Mucosa of descending colon (tissue), 3 donors: ENCODE measurements at regions not wholly inside any gene's neighbourhood (a gene's known extent, or its start where the extent isn't known, plus 50 kb on each side); places are given as distances from the start of the nearest gene placed in this dataset.

Experiments
- ATAC-seq: fragments of 200-7000 bp; cut with Tn5 transposase; one replicate; pipeline ENCODE4 v1.9.1; 2020; ENCODE audit warnings: mild to moderate bottlenecking, moderate library complexity
- DNase-seq, 3 donors: peaks; one replicate each; pipeline ENCODE4 v3.0.0-alpha.2; 2020
- H3K36me3 ChIP-seq: fragments of 200-600 bp; one replicate; pipeline ENCODE4 v1.8.0; 2021; ENCODE audit warnings: low read depth, mild to moderate bottlenecking
- H3K4me1 ChIP-seq: fragments of 200-600 bp; one replicate; pipeline ENCODE4 v1.8.0; 2021; ENCODE audit warnings: low read depth, mild to moderate bottlenecking
- H3K4me3 ChIP-seq: fragments of 200-600 bp; one replicate; pipeline ENCODE4 v1.8.0; 2021; ENCODE audit warnings: mild to moderate bottlenecking
- H3K9me3 ChIP-seq: fragments of 200-600 bp; one replicate; pipeline ENCODE4 v1.8.0; 2021; ENCODE audit warnings: mild to moderate bottlenecking
- CTCF ChIP-seq: fragments of 200-600 bp; IDR thresholded peaks from one replicate; pipeline ENCODE4 v1.8.0; 2022; ENCODE audit warnings: antibody characterized with exemption, mild to moderate bottlenecking
- intact Hi-C, 2 donors: fragments of 100-400 bp; cut with DNase I in 1 of 2; cut with micrococcal nuclease in 1 of 2; formaldehyde crosslinking; loops; one replicate each; pipeline versions ENCODE4 v1.11.0 to v1.11.1; 2022; cut with DNase I, micrococcal nuclease
- donor health status: DM: no; HTN: no; CAD: no; lungs with moderate emphysema.
- donor health status: DM: no; HTN: no; CAD: no.
- donor health status: DM: no; HTN: yes; CAD: no.

GRCh38 chr15:38614621-38615020, 50.0 kb upstream of the RASGRP1 start:
- DNase-seq (no peak), ATAC-seq (no peak)
- Histone ChIP-seq H3K9me3 (no peaks in the 10 kb centered on the region), H3K4me3 (no peak overlapping the region), H3K4me1 (no peaks in the 10 kb centered on the region), H3K36me3 (no peaks in the 10 kb centered on the region)
- no peak for TF ChIP-seq CTCF
- intact Hi-C loops: no loop called here

- H3K9me3 ChIP-seq: no peaks in the 10 kb centered on the region
- intact Hi-C loops: no loop called here
- H3K36me3 ChIP-seq: no peaks in the 10 kb centered on the region
- H3K4me3 ChIP-seq: no peak overlapping the region
- DNase-seq (no peak), ATAC-seq (no peak)
- no peak for TF ChIP-seq CTCF
- H3K4me1 ChIP-seq: peaks cover 15% of the 10 kb centered on the region
These were observed 53.2 kb upstream of the RASGRP1 start for GRCh38 chr15:38617831-38618230.

- intact Hi-C loops: no loop called here
- Histone ChIP-seq H3K9me3 (no peaks in the 10 kb centered on the region), H3K4me3 (no peak overlapping the region), H3K4me1 (peaks cover 17% of the 10 kb centered on the region), H3K36me3 (no peaks in the 10 kb centered on the region)
- DNase-seq (no peak), ATAC-seq (no peak)
- no peak for TF ChIP-seq CTCF
These were observed 53.8 kb upstream of the RASGRP1 start for GRCh38 chr15:38618242-38618955.

- DNase-seq (no peak), ATAC-seq (no peak)
- H3K9me3 ChIP-seq: no peaks in the 10 kb centered on the region
- intact Hi-C loops: no loop called here
- no peak for TF ChIP-seq CTCF
- H3K36me3 ChIP-seq: no peaks in the 10 kb centered on the region
- H3K4me1 ChIP-seq: peaks cover 22% of the 10 kb centered on the region
- H3K4me3 ChIP-seq: no peak overlapping the region
These were observed 55.5 kb upstream of the RASGRP1 start for GRCh38 chr15:38620098-38620497.

GRCh38 chr15:38620851-38621594, 56.4 kb upstream of the RASGRP1 start:
- intact Hi-C loops: no loop called here
- peaks cover 22% of the 10 kb centered on the region for H3K4me1 ChIP-seq
- ATAC-seq (peak; percentile 51), DNase-seq (no peak)
- H3K4me3 ChIP-seq: no peak overlapping the region
- no peaks in the 10 kb centered on the region for H3K36me3 ChIP-seq
- no peak for TF ChIP-seq CTCF
- H3K9me3 ChIP-seq: no peaks in the 10 kb centered on the region
